IMR-90 (cell line): ENCODE measurements at regions not wholly inside any gene's neighbourhood (a gene's known extent, or its start where the extent isn't known, plus 50 kb on each side); places are given as distances from the start of the nearest gene placed in this dataset.

ENCODE experiments used
- BHLHE40 ChIP-seq: fragments of 150-350 bp; IDR thresholded peaks from 2 replicates; pipeline ENCODE4 v1.6.1; 2016; ENCODE audit warnings: mild to moderate bottlenecking, low read depth, low read length
- CEBPB ChIP-seq: IDR thresholded peaks from 2 replicates; pipeline ENCODE4 v1.6.1; 2012; ENCODE audit warnings: low read depth, low read length, improper control_type of control experiment
- CHD1 ChIP-seq: IDR thresholded peaks from 2 replicates; pipeline ENCODE4 v1.6.1; 2012; ENCODE audit warnings: low read depth, low read length, improper control_type of control experiment
- FOS ChIP-seq: fragments of 150-350 bp; IDR thresholded peaks from 2 replicates; pipeline ENCODE4 v1.6.1; 2016; ENCODE audit warnings: low read depth, low read length
- MAFK ChIP-seq: IDR thresholded peaks from 2 replicates; pipeline ENCODE4 v1.6.1; 2012; ENCODE audit warnings: low read depth, low read length, improper control_type of control experiment
- MAZ ChIP-seq: IDR thresholded peaks from 2 replicates; pipeline ENCODE4 v1.6.1; 2012; ENCODE audit warnings: low read depth, mild to moderate bottlenecking, low read length, improper control_type of control experiment, moderate library complexity, borderline replicate concordance
- NFE2L2 ChIP-seq: fragments of 150-350 bp; IDR thresholded peaks from 2 replicates; pipeline ENCODE4 v1.6.1; 2016; ENCODE audit warnings: low read depth, mild to moderate bottlenecking, low read length
- POLR2A ChIP-seq: IDR thresholded peaks from 2 replicates; pipeline ENCODE4 v1.6.1; 2012; ENCODE audit warnings: mild to moderate bottlenecking, low read depth, low read length
- RAD21 ChIP-seq: IDR thresholded peaks from 2 replicates; pipeline ENCODE4 v1.6.1; 2012; ENCODE audit warnings: low read length, improper control_type of control experiment
- RCOR1 ChIP-seq: IDR thresholded peaks from 2 replicates; pipeline ENCODE4 v1.6.1; 2012; ENCODE audit warnings: mild to moderate bottlenecking, low read length, improper control_type of control experiment; ENCODE audit not compliant: insufficient replicate concordance
- TF ChIP-seq, protein P1 (sequence below): conservative IDR thresholded peaks from 2 replicates; pipeline ENCODE4 v1.5.1; 2012; ENCODE audit warnings: mild to moderate bottlenecking, low read depth, low read length, improper control_type of control experiment
- TF ChIP-seq, protein P2 (sequence below): fragments of 150-350 bp; IDR thresholded peaks from 2 replicates; pipeline ENCODE4 v1.6.1; 2017; ENCODE audit warnings: mild to moderate bottlenecking, antibody characterized with exemption, low read length, low read depth

DNA sequence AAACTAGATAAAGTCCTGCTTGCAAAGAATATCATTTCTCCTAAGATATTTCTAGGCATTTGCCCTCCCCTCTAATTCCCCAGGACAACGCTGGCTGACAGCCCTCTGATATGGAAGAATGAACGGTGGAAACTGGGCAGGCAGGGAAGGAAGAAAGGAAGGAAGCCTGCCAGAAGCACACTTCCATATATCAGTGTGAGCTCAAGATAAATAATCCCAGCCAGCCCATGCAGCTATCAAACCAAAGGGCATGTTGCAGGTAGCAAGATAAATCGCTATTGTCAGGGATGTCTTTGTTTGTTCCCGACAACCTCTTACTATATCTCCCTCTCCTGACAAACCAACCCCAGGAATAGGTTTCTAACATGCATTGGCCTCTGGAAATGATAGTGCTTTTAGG lies 412.8 kb downstream of the HNRNPD start:
- TF ChIP-seq, protein P1, sequence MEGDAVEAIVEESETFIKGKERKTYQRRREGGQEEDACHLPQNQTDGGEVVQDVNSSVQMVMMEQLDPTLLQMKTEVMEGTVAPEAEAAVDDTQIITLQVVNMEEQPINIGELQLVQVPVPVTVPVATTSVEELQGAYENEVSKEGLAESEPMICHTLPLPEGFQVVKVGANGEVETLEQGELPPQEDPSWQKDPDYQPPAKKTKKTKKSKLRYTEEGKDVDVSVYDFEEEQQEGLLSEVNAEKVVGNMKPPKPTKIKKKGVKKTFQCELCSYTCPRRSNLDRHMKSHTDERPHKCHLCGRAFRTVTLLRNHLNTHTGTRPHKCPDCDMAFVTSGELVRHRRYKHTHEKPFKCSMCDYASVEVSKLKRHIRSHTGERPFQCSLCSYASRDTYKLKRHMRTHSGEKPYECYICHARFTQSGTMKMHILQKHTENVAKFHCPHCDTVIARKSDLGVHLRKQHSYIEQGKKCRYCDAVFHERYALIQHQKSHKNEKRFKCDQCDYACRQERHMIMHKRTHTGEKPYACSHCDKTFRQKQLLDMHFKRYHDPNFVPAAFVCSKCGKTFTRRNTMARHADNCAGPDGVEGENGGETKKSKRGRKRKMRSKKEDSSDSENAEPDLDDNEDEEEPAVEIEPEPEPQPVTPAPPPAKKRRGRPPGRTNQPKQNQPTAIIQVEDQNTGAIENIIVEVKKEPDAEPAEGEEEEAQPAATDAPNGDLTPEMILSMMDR, result no peak
- no peak for TF ChIP-seq FOS
- no peak for TF ChIP-seq POLR2A
- no peak for TF ChIP-seq RAD21
- no peak for TF ChIP-seq CEBPB
- no peak for TF ChIP-seq RCOR1
- no peak for TF ChIP-seq MAZ
- TF ChIP-seq, protein P2, sequence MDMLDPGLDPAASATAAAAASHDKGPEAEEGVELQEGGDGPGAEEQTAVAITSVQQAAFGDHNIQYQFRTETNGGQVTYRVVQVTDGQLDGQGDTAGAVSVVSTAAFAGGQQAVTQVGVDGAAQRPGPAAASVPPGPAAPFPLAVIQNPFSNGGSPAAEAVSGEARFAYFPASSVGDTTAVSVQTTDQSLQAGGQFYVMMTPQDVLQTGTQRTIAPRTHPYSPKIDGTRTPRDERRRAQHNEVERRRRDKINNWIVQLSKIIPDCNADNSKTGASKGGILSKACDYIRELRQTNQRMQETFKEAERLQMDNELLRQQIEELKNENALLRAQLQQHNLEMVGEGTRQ, result no peak
- no peak for TF ChIP-seq NFE2L2
- no peak for TF ChIP-seq BHLHE40
- no peak for TF ChIP-seq MAFK
- TF ChIP-seq CHD1, result no peak
